ENCODE measurements at regions not wholly inside any gene's neighbourhood (a gene's known extent, or its start where the extent isn't known, plus 50 kb on each side); places are given as distances from the start of the nearest gene placed in this dataset.

GRCh38 chr6:149244105-149244504 is 73.4 kb upstream of the TAB2 start:
- TF ChIP-seq, protein P1, sequence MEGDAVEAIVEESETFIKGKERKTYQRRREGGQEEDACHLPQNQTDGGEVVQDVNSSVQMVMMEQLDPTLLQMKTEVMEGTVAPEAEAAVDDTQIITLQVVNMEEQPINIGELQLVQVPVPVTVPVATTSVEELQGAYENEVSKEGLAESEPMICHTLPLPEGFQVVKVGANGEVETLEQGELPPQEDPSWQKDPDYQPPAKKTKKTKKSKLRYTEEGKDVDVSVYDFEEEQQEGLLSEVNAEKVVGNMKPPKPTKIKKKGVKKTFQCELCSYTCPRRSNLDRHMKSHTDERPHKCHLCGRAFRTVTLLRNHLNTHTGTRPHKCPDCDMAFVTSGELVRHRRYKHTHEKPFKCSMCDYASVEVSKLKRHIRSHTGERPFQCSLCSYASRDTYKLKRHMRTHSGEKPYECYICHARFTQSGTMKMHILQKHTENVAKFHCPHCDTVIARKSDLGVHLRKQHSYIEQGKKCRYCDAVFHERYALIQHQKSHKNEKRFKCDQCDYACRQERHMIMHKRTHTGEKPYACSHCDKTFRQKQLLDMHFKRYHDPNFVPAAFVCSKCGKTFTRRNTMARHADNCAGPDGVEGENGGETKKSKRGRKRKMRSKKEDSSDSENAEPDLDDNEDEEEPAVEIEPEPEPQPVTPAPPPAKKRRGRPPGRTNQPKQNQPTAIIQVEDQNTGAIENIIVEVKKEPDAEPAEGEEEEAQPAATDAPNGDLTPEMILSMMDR (conservative IDR thresholded peaks at IDR 0.05; ENCODE audit: low read depth in 2 of 2), result no peak
- no peak for TF ChIP-seq EZH2 (IDR thresholded peaks at IDR 0.05; ENCODE audit: low read depth, unreplicated experiment)
